Glutamatergic neuron (in vitro differentiated cells): ENCODE measurements at regions not wholly inside any gene's neighbourhood (a gene's known extent, or its start where the extent isn't known, plus 50 kb on each side); places are given as distances from the start of the nearest gene placed in this dataset.
"Not testable (repeated sequence)": the region's sequence is repeated elsewhere in the genome, so short reads cannot be mapped to it uniquely, and the experiment has no call there.

Source experiments
- DNase-seq: peaks from one replicate; pipeline ENCODE4 v3.0.0; 2022
- H3K27ac Mint-ChIP-seq: one replicate; pipeline ENCODE4 v1.8.0; 2020; ENCODE audit warnings: mild to moderate bottlenecking, mixed read lengths, inconsistent platforms; ENCODE audit not compliant: unreplicated experiment
- H3K27me3 Mint-ChIP-seq: one replicate; pipeline ENCODE4 v1.8.0; 2020; ENCODE audit warnings: mild to moderate bottlenecking, moderate library complexity, mixed read lengths, inconsistent platforms; ENCODE audit not compliant: unreplicated experiment
- H3K36me3 Mint-ChIP-seq: one replicate; pipeline ENCODE4 v1.8.0; 2020; ENCODE audit warnings: mild to moderate bottlenecking, mixed read lengths, inconsistent platforms; ENCODE audit not compliant: unreplicated experiment
- H3K4me1 Mint-ChIP-seq: one replicate; pipeline ENCODE4 v1.8.0; 2020; ENCODE audit warnings: mild to moderate bottlenecking, low read depth, mixed read lengths, inconsistent platforms; ENCODE audit not compliant: unreplicated experiment
- H3K4me3 Mint-ChIP-seq: one replicate; pipeline ENCODE4 v1.8.0; 2020; ENCODE audit warnings: mild to moderate bottlenecking, mixed read lengths, inconsistent platforms; ENCODE audit not compliant: unreplicated experiment
- H3K9me3 Mint-ChIP-seq: one replicate; pipeline ENCODE4 v1.8.0; 2020; ENCODE audit warnings: mild to moderate bottlenecking, moderate library complexity, mixed read lengths, inconsistent platforms; ENCODE audit not compliant: unreplicated experiment
- CTCF ChIP-seq: fragments of 200-600 bp; sonication (generic); IDR thresholded peaks from one replicate; pipeline ENCODE4 v1.5.0; 2021; ENCODE audit not compliant: partially characterized antibody, unreplicated experiment

DNA sequence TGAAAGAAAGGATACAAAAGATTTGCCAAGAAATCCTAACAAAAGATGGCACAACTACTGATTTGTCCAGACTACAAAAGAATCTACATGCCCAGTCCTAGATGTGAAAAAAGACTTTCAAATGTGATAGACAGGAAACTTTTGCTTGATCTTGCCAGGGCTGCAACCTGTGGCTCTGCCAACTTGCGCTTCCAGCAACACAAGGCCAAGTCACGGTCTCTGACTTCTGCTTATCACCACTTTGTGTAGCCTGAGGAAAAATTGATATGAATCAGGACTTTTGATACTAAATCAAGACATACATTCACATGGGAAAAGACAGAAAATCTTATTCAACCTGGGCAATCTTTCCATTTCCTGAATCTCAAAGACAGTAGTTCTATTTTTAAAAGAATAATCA lies 366.0 kb downstream of the RAB38 start:
- H3K9me3 Mint-ChIP-seq: no peaks in the 10 kb centered on the region
- no peak for TF ChIP-seq CTCF
- H3K4me3 Mint-ChIP-seq: no peak overlapping the region
- H3K27ac Mint-ChIP-seq: no peak overlapping the region
- H3K27me3 Mint-ChIP-seq: no peaks in the 10 kb centered on the region
- no peak for DNase-seq
- H3K4me1 Mint-ChIP-seq: no peaks in the 10 kb centered on the region
- no peaks in the 10 kb centered on the region for H3K36me3 Mint-ChIP-seq

DNA sequence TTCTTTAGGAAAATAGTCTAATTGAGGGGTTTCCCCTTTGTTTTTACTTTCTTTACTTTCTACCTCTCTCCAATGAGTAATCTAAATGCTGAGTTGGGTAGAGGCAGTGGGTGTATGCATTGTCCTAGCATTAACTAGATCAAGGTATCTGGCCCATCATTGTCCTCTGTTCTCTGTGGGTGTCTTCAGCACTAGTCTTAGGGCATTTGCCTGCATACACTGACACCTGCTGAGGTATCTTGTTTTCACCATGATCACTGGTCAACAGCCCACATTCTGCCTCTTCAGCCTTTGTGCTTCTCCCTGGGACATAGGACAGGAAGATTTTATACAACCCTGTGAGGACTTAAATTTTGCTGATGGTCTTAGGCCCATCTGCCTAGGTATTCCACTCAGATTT lies 371.1 kb downstream of the RAB38 start:
- TF ChIP-seq CTCF: no peak
- Mint-ChIP-seq H3K36me3 (no peaks in the 10 kb centered on the region), H3K27ac (no peak overlapping the region), H3K4me1 (no peaks in the 10 kb centered on the region), H3K27me3 (peaks cover 2% of the 10 kb centered on the region), H3K4me3 (no peak overlapping the region), H3K9me3 (no peaks in the 10 kb centered on the region)
- no peak for DNase-seq

DNA sequence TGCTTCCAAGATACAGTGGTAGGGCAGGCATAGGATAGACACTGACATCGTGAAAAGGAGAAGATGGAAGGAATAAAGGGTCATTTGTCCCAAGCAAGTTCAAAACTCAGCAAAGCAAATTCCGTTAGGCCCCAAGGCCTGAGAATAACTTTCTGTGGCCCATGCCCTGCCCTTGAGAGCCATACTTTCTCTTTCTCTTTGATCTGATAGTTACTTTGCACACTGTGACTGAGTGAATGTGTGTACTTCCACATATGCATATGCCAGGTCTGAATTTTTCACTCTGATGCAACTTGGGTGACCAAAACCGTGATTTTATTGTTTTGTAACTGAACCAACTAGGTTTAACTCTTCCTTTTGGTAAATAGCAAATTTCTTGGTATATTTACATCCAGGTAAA lies 371.5 kb downstream of the RAB38 start:
- Mint-ChIP-seq H3K4me3 (no peak overlapping the region), H3K9me3 (no peaks in the 10 kb centered on the region), H3K4me1 (no peaks in the 10 kb centered on the region), H3K27me3 (peaks cover 2% of the 10 kb centered on the region), H3K36me3 (no peaks in the 10 kb centered on the region), H3K27ac (no peak overlapping the region)
- DNase-seq: no peak
- no peak for TF ChIP-seq CTCF

GRCh38 chr11:87784862-87785261 lies 390.4 kb downstream of the RAB38 start:
- H3K9me3 Mint-ChIP-seq, H3K27me3 Mint-ChIP-seq, H3K4me3 Mint-ChIP-seq, H3K27ac Mint-ChIP-seq, H3K4me1 Mint-ChIP-seq, H3K36me3 Mint-ChIP-seq, DNase-seq: not testable (repeated sequence)

GRCh38 chr11:87780068-87780413 lies 395.2 kb downstream of the RAB38 start:
- Mint-ChIP-seq H3K36me3 (no peaks in the 10 kb centered on the region), H3K9me3 (no peaks in the 10 kb centered on the region), H3K27me3 (peaks cover 2% of the 10 kb centered on the region), H3K4me3 (no peak overlapping the region), H3K27ac (no peak overlapping the region), H3K4me1 (no peaks in the 10 kb centered on the region)
- no peak for TF ChIP-seq CTCF
- DNase-seq: no peak
